ENCODE measurements at regions not wholly inside any gene's neighbourhood (a gene's known extent, or its start where the extent isn't known, plus 50 kb on each side); places are given as distances from the start of the nearest gene placed in this dataset.

DNA sequence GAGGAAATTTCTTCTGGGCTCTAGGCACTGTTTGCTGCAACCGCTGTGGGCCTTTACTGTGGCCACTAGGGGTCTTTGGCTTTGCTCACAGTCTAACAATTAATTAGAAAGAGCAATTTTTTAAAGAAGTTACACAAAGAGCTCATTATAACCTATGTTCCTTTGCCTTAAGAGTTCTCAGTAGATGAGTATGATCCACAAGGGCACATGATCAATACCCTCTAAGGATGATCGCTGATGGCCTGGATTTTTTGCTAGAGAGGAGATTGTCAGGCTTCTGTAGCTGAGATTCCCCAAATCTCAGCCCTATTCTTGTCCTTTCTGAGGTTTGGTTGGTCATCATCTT lies 80.8 kb upstream of the RHOBTB1 start:
- Histone ChIP-seq H2AFZ (ENCODE audit: low read length) (no peak overlapping the region), H3K9me3 (ENCODE audit: control insufficient read depth, insufficient read depth, low read depth, low read length) (no peaks in the 10 kb centered on the region)
- peak; percentile 18 to 33 for DNase-seq (ENCODE audit: low read depth in 2 of 2)

GRCh38 chr10:61024151-61024855 lies 80.3 kb upstream of the RHOBTB1 start:
- H3K9ac ChIP-seq (ENCODE audit: insufficient read depth, low read length) = no peak overlapping the region
- H3K4me3 ChIP-seq (replicated peaks in 1 of 4; ENCODE audit: control extremely low read depth in 1 of 4, insufficient read depth in 1 of 4, low read depth in 3 of 4, low read length in 4 of 4) = no peak overlapping the region
- H3K27me3 ChIP-seq (ENCODE audit: control insufficient read depth, insufficient read depth, low read length) = no peaks in the 10 kb centered on the region
- no peak for DNase-seq (ENCODE audit: low read depth in 2 of 2)
- no peak for TF ChIP-seq CTCF (conservative IDR thresholded peaks at IDR 0.05 in 1 of 2, IDR thresholded peaks at IDR 0.05 in 1 of 2; ENCODE audit: low read depth in 1 of 2, low read length in 2 of 2)
- TF ChIP-seq EZH2 (IDR thresholded peaks at IDR 0.05; ENCODE audit: low read length, missing control alignments) = no peak
- H3K4me1 ChIP-seq (ENCODE audit: control insufficient read depth, extremely low read depth, insufficient read depth, low read length) = no peaks in the 10 kb centered on the region
- H3K36me3 ChIP-seq (ENCODE audit: control insufficient read depth, insufficient read depth, low read length) = no peaks in the 10 kb centered on the region
- H3K9me3 ChIP-seq (ENCODE audit: control insufficient read depth, insufficient read depth, low read depth, low read length) = no peaks in the 10 kb centered on the region
- no peak overlapping the region for H3K4me2 ChIP-seq (ENCODE audit: extremely low read depth, insufficient read depth, low read length)
- no peak overlapping the region for H2AFZ ChIP-seq (ENCODE audit: low read length)
- H3K27ac ChIP-seq (ENCODE audit: insufficient read depth, low read length) = no peak overlapping the region
- no peaks in the 10 kb centered on the region for H4K20me1 ChIP-seq (ENCODE audit: control insufficient read depth, extremely low read depth, insufficient read depth, low read length)
- H3K79me2 ChIP-seq (ENCODE audit: control insufficient read depth, insufficient read depth, low read length) = no peaks in the 10 kb centered on the region

More for the DNA sequence above, 80.8 kb upstream of the RHOBTB1 start:
- no peak overlapping the region for H3K9ac ChIP-seq (ENCODE audit: insufficient read depth, low read length)
- H4K20me1 ChIP-seq (ENCODE audit: control insufficient read depth, extremely low read depth, insufficient read depth, low read length) = no peaks in the 10 kb centered on the region
- no peaks in the 10 kb centered on the region for H3K36me3 ChIP-seq (ENCODE audit: control insufficient read depth, insufficient read depth, low read length)
- H3K4me3 ChIP-seq (replicated peaks in 1 of 4; ENCODE audit: control extremely low read depth in 1 of 4, insufficient read depth in 1 of 4, low read depth in 3 of 4, low read length in 4 of 4) = no peak overlapping the region
- no peak overlapping the region for H3K27ac ChIP-seq (ENCODE audit: insufficient read depth, low read length)
- H3K27me3 ChIP-seq (ENCODE audit: control insufficient read depth, insufficient read depth, low read length) = no peaks in the 10 kb centered on the region
- H3K4me1 ChIP-seq (ENCODE audit: control insufficient read depth, extremely low read depth, insufficient read depth, low read length) = no peaks in the 10 kb centered on the region
- H3K4me2 ChIP-seq (ENCODE audit: extremely low read depth, insufficient read depth, low read length) = no peak overlapping the region
- TF ChIP-seq CTCF (conservative IDR thresholded peaks at IDR 0.05 in 1 of 2, IDR thresholded peaks at IDR 0.05 in 1 of 2; ENCODE audit: low read depth in 1 of 2, low read length in 2 of 2) = peak; percentile 65 to 85
- TF ChIP-seq EZH2 (IDR thresholded peaks at IDR 0.05; ENCODE audit: low read length, missing control alignments) = no peak
- no peaks in the 10 kb centered on the region for H3K79me2 ChIP-seq (ENCODE audit: control insufficient read depth, insufficient read depth, low read length)

DNA sequence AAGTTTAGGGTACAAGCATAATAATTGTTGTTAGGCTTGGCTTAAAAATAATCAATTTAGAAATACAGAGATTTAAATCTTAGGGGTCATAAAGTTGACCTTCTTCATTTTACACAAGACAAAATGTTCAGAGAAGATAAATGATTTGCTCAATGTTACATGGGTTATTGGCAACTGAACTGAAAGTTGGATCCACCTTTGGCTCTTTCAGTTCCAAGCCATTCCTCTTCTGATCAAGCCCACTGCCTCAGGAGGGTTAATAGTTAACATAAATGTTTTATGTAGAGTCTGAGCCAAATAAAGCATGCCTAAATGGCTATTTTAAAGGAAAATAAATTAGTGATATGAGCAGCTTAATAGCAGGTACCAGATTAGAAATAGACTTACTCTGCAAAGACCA lies 79.1 kb upstream of the RHOBTB1 start:
- no peaks in the 10 kb centered on the region for H3K27me3 ChIP-seq (ENCODE audit: control insufficient read depth, insufficient read depth, low read length)
- no peak overlapping the region for H3K4me2 ChIP-seq (ENCODE audit: extremely low read depth, insufficient read depth, low read length)
- no peak overlapping the region for H3K4me3 ChIP-seq (replicated peaks in 1 of 4; ENCODE audit: control extremely low read depth in 1 of 4, insufficient read depth in 1 of 4, low read depth in 3 of 4, low read length in 4 of 4)
- no peaks in the 10 kb centered on the region for H4K20me1 ChIP-seq (ENCODE audit: control insufficient read depth, extremely low read depth, insufficient read depth, low read length)
- DNase-seq (ENCODE audit: low read depth in 2 of 2) = no peak
- H3K9ac ChIP-seq (ENCODE audit: insufficient read depth, low read length) = no peak overlapping the region
- H3K79me2 ChIP-seq (ENCODE audit: control insufficient read depth, insufficient read depth, low read length) = no peaks in the 10 kb centered on the region
- H2AFZ ChIP-seq (ENCODE audit: low read length) = no peak overlapping the region
- TF ChIP-seq EZH2 (IDR thresholded peaks at IDR 0.05; ENCODE audit: low read length, missing control alignments) (no peak), CTCF (conservative IDR thresholded peaks at IDR 0.05 in 1 of 2, IDR thresholded peaks at IDR 0.05 in 1 of 2; ENCODE audit: low read depth in 1 of 2, low read length in 2 of 2) (no peak)
- no peak overlapping the region for H3K27ac ChIP-seq (ENCODE audit: insufficient read depth, low read length)
- H3K9me3 ChIP-seq (ENCODE audit: control insufficient read depth, insufficient read depth, low read depth, low read length) = no peaks in the 10 kb centered on the region
- no peaks in the 10 kb centered on the region for H3K4me1 ChIP-seq (ENCODE audit: control insufficient read depth, extremely low read depth, insufficient read depth, low read length)
- no peaks in the 10 kb centered on the region for H3K36me3 ChIP-seq (ENCODE audit: control insufficient read depth, insufficient read depth, low read length)

All from fibroblast of lung (primary cell).